ENCODE measurements at regions not wholly inside any gene's neighbourhood (a gene's known extent, or its start where the extent isn't known, plus 50 kb on each side); places are given as distances from the start of the nearest gene placed in this dataset.
"Not testable (repeated sequence)": the region's sequence is repeated elsewhere in the genome, so short reads cannot be mapped to it uniquely, and the experiment has no call there.

GRCh38 chr10:123274306-123275135, 120.3 kb downstream of the BUB3 start:
- no peak overlapping the region for H3K27ac ChIP-seq (ENCODE audit: low read depth in 1 of 3, low read length in 2 of 3)
- no peaks in the 10 kb centered on the region for H3K4me1 ChIP-seq (ENCODE audit: control insufficient read depth in 3 of 3, insufficient read depth in 2 of 3, low read depth in 1 of 3, low read length in 2 of 3)
- FAIRE-seq (no peak), DNase-seq (no peak)
- H3K4me3 ChIP-seq (ENCODE audit: low read depth in 1 of 3, low read length in 3 of 3) = no peak overlapping the region
- peaks cover 0 to 10% of the 10 kb centered on the region in 2 donors for H3K9me3 ChIP-seq (ENCODE audit: control insufficient read depth in 2 of 2, insufficient read depth in 1 of 2, low read depth in 1 of 2, low read length in 1 of 2)
- peaks cover 0 to 44% (median 21%) of the 10 kb centered on the region in 3 donors for H3K27me3 ChIP-seq (ENCODE audit: control insufficient read depth in 3 of 3, insufficient read depth in 3 of 3, low read length in 3 of 3)
- H3K36me3 ChIP-seq (ENCODE audit: control insufficient read depth in 3 of 3, insufficient read depth in 2 of 3, low read depth in 1 of 3, low read length in 3 of 3) = no peaks in the 10 kb centered on the region
- 14 to 24% (median 22%) methylated on average over 32 of the region's 32 CpGs for whole genome bisulfite sequencing, 3 donors

DNA sequence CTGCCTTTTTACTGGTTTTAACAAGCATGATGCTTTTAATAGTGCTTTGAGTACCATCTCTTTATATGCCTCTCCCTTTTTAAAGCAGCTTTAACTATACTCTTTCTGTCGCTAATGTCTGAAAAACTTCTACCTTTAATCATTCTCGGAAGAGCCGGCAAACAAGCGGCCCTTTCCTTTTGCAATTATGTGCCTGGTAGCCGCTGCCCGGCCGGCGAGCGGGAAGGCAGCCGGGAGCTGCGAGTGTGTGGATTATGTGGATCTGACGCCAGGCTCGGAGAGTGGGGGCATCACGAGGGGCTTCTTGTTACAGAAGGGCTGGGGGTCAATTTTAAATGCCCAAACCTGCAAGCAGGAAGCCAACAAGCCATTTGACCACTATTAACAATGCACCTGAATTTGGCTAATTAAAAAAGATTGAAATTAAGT, 120.9 kb downstream of the BUB3 start:
- H3K36me3 ChIP-seq (ENCODE audit: control insufficient read depth in 3 of 3, insufficient read depth in 2 of 3, low read depth in 1 of 3, low read length in 3 of 3) = no peaks in the 10 kb centered on the region
- WGBS, 3 donors = 10 to 18% (median 11%) methylated on average over 14 of the region's 14 CpGs
- no peak overlapping the region for H3K27ac ChIP-seq (ENCODE audit: low read depth in 1 of 3, low read length in 2 of 3)
- no peak for FAIRE-seq
- H3K9me3 ChIP-seq (ENCODE audit: control insufficient read depth in 2 of 2, insufficient read depth in 1 of 2, low read depth in 1 of 2, low read length in 1 of 2) = peaks cover 0 to 10% of the 10 kb centered on the region in 2 donors
- H3K27me3 ChIP-seq (ENCODE audit: control insufficient read depth in 3 of 3, insufficient read depth in 3 of 3, low read length in 3 of 3) = peaks cover 0 to 44% (median 21%) of the 10 kb centered on the region in 3 donors
- DNase-seq = peak in 1 of 2 donors; percentile 5
- H3K4me1 ChIP-seq (ENCODE audit: control insufficient read depth in 3 of 3, insufficient read depth in 2 of 3, low read depth in 1 of 3, low read length in 2 of 3) = no peaks in the 10 kb centered on the region
- H3K4me3 ChIP-seq (ENCODE audit: low read depth in 1 of 3, low read length in 3 of 3) = no peak overlapping the region

- H3K36me3 ChIP-seq (ENCODE audit: control insufficient read depth in 3 of 3, insufficient read depth in 2 of 3, low read depth in 1 of 3, low read length in 3 of 3) = no peaks in the 10 kb centered on the region
- H3K4me3 ChIP-seq (ENCODE audit: low read depth in 1 of 3, low read length in 3 of 3) = no peak overlapping the region
- 92 to 97% (median 95%) methylated on average over 2 of the region's 2 CpGs for WGBS, 3 donors
Observed at GRCh38 chr10:123278445-123278844, 124.2 kb downstream of the BUB3 start.

GRCh38 chr10:123283371-123283770, 129.2 kb downstream of the BUB3 start:
- not testable (repeated sequence) for DNase-seq; H3K4me3 ChIP-seq (ENCODE audit: low read depth in 1 of 3, low read length in 3 of 3); H3K27ac ChIP-seq (ENCODE audit: low read depth in 1 of 3, low read length in 2 of 3); H3K9me3 ChIP-seq (ENCODE audit: control insufficient read depth in 2 of 2, insufficient read depth in 1 of 2, low read depth in 1 of 2, low read length in 1 of 2); H3K27me3 ChIP-seq (ENCODE audit: control insufficient read depth in 3 of 3, insufficient read depth in 3 of 3, low read length in 3 of 3); H3K36me3 ChIP-seq (ENCODE audit: control insufficient read depth in 3 of 3, insufficient read depth in 2 of 3, low read depth in 1 of 3, low read length in 3 of 3); FAIRE-seq; H3K4me1 ChIP-seq (ENCODE audit: control insufficient read depth in 3 of 3, insufficient read depth in 2 of 3, low read depth in 1 of 3, low read length in 2 of 3)
- 97 to 98% (median 97%) methylated on average over 17 to 35 of the region's 35 CpGs for WGBS, 3 donors

More at GRCh38 chr10:123278445-123278844, 124.2 kb downstream of the BUB3 start:
- Histone ChIP-seq H3K4me1 (ENCODE audit: control insufficient read depth in 3 of 3, insufficient read depth in 2 of 3, low read depth in 1 of 3, low read length in 2 of 3) (no peaks in the 10 kb centered on the region), H3K27me3 (ENCODE audit: control insufficient read depth in 3 of 3, insufficient read depth in 3 of 3, low read length in 3 of 3) (peaks cover 0 to 33% (median 14%) of the 10 kb centered on the region in 3 donors), H3K9me3 (ENCODE audit: control insufficient read depth in 2 of 2, insufficient read depth in 1 of 2, low read depth in 1 of 2, low read length in 1 of 2) (peaks cover 0 to 10% of the 10 kb centered on the region in 2 donors), H3K27ac (ENCODE audit: low read depth in 1 of 3, low read length in 2 of 3) (no peak overlapping the region)
- FAIRE-seq (no peak), DNase-seq (no peak)

GRCh38 chr10:123284022-123284421, 129.8 kb downstream of the BUB3 start:
- Histone ChIP-seq H3K9me3 (ENCODE audit: control insufficient read depth in 2 of 2, insufficient read depth in 1 of 2, low read depth in 1 of 2, low read length in 1 of 2) (no peaks in the 10 kb centered on the region), H3K4me1 (ENCODE audit: control insufficient read depth in 3 of 3, insufficient read depth in 2 of 3, low read depth in 1 of 3, low read length in 2 of 3) (no peaks in the 10 kb centered on the region), H3K27ac (ENCODE audit: low read depth in 1 of 3, low read length in 2 of 3) (no peak overlapping the region), H3K4me3 (ENCODE audit: low read depth in 1 of 3, low read length in 3 of 3) (no peak overlapping the region), H3K36me3 (ENCODE audit: control insufficient read depth in 3 of 3, insufficient read depth in 2 of 3, low read depth in 1 of 3, low read length in 3 of 3) (no peaks in the 10 kb centered on the region), H3K27me3 (ENCODE audit: control insufficient read depth in 3 of 3, insufficient read depth in 3 of 3, low read length in 3 of 3) (peaks cover 0 to 3% (median 0%) of the 10 kb centered on the region in 3 donors)
- DNase-seq (no peak), FAIRE-seq (no peak)

GRCh38 chr10:123287594-123288247, 133.5 kb downstream of the BUB3 start:
- no peaks in the 10 kb centered on the region for H3K36me3 ChIP-seq (ENCODE audit: control insufficient read depth in 3 of 3, insufficient read depth in 2 of 3, low read depth in 1 of 3, low read length in 3 of 3)
- WGBS, 3 donors = 57 to 74% (median 57%) methylated on average over 4 of the region's 4 CpGs
- no peaks in the 10 kb centered on the region for H3K9me3 ChIP-seq (ENCODE audit: control insufficient read depth in 2 of 2, insufficient read depth in 1 of 2, low read depth in 1 of 2, low read length in 1 of 2)
- no peaks in the 10 kb centered on the region for H3K27me3 ChIP-seq (ENCODE audit: control insufficient read depth in 3 of 3, insufficient read depth in 3 of 3, low read length in 3 of 3)
- H3K27ac ChIP-seq (ENCODE audit: low read depth in 1 of 3, low read length in 2 of 3) = no peak overlapping the region
- no peak for FAIRE-seq
- H3K4me1 ChIP-seq (ENCODE audit: control insufficient read depth in 3 of 3, insufficient read depth in 2 of 3, low read depth in 1 of 3, low read length in 2 of 3) = no peaks in the 10 kb centered on the region
- H3K4me3 ChIP-seq (ENCODE audit: low read depth in 1 of 3, low read length in 3 of 3) = no peak overlapping the region
- no peak for DNase-seq

GRCh38 chr10:123289432-123289831, 135.2 kb downstream of the BUB3 start:
- DNase-seq (no peak), FAIRE-seq (no peak)
- Histone ChIP-seq H3K4me1 (ENCODE audit: control insufficient read depth in 3 of 3, insufficient read depth in 2 of 3, low read depth in 1 of 3, low read length in 2 of 3) (no peaks in the 10 kb centered on the region), H3K4me3 (ENCODE audit: low read depth in 1 of 3, low read length in 3 of 3) (no peak overlapping the region), H3K9me3 (ENCODE audit: control insufficient read depth in 2 of 2, insufficient read depth in 1 of 2, low read depth in 1 of 2, low read length in 1 of 2) (no peaks in the 10 kb centered on the region), H3K27ac (ENCODE audit: low read depth in 1 of 3, low read length in 2 of 3) (no peak overlapping the region), H3K36me3 (ENCODE audit: control insufficient read depth in 3 of 3, insufficient read depth in 2 of 3, low read depth in 1 of 3, low read length in 3 of 3) (no peaks in the 10 kb centered on the region), H3K27me3 (ENCODE audit: control insufficient read depth in 3 of 3, insufficient read depth in 3 of 3, low read length in 3 of 3) (no peaks in the 10 kb centered on the region)
- WGBS, 3 donors = 52 to 77% (median 64%) methylated on average over 1 of the region's 1 CpG

- H3K36me3 ChIP-seq (ENCODE audit: control insufficient read depth in 3 of 3, insufficient read depth in 2 of 3, low read depth in 1 of 3, low read length in 3 of 3) = no peaks in the 10 kb centered on the region
- no peak overlapping the region for H3K4me3 ChIP-seq (ENCODE audit: low read depth in 1 of 3, low read length in 3 of 3)
- no peak for DNase-seq
- no peaks in the 10 kb centered on the region for H3K4me1 ChIP-seq (ENCODE audit: control insufficient read depth in 3 of 3, insufficient read depth in 2 of 3, low read depth in 1 of 3, low read length in 2 of 3)
- WGBS, 3 donors = 58 to 79% (median 76%) methylated on average over 5 of the region's 5 CpGs
- H3K9me3 ChIP-seq (ENCODE audit: control insufficient read depth in 2 of 2, insufficient read depth in 1 of 2, low read depth in 1 of 2, low read length in 1 of 2) = no peaks in the 10 kb centered on the region
- FAIRE-seq = no peak
- H3K27me3 ChIP-seq (ENCODE audit: control insufficient read depth in 3 of 3, insufficient read depth in 3 of 3, low read length in 3 of 3) = no peaks in the 10 kb centered on the region
- no peak overlapping the region for H3K27ac ChIP-seq (ENCODE audit: low read depth in 1 of 3, low read length in 2 of 3)
Observed at GRCh38 chr10:123294109-123294508, 139.9 kb downstream of the BUB3 start.

All from small intestine (tissue), 7 donors.